Tibial nerve (tissue), 3 donors: ENCODE measurements at regions not wholly inside any gene's neighbourhood (a gene's known extent, or its start where the extent isn't known, plus 50 kb on each side); places are given as distances from the start of the nearest gene placed in this dataset.

Source experiments
- CTCF ChIP-seq, 5 experiments: fragments of 200-600 bp in 3 of 5; fragments of 450-650 bp in 2 of 5; sonication (generic) in 3 of 5; IDR thresholded peaks; one replicate each; pipeline ENCODE4 v1.5.1; 2016 to 2019; ENCODE audit warnings: antibody characterized with exemption in 5 of 5, mild to moderate bottlenecking in 3 of 5, moderate library complexity in 2 of 5
- POLR2A ChIP-seq, 2 donors: fragments of 450-650 bp; IDR thresholded peaks; one replicate each; pipeline ENCODE4 v1.6.1; 2017; ENCODE audit warnings: antibody characterized with exemption in 2 of 2, mild to moderate bottlenecking in 2 of 2, moderate library complexity in 2 of 2

GRCh38 chr6:4506223-4506622 lies 270.0 kb upstream of the CDYL start:
- TF ChIP-seq POLR2A (IDR thresholded peaks at IDR 0.05) (no peak), CTCF (IDR thresholded peaks at IDR 0.05) (no peak)
